ENCODE measurements at regions not wholly inside any gene's neighbourhood (a gene's known extent, or its start where the extent isn't known, plus 50 kb on each side); places are given as distances from the start of the nearest gene placed in this dataset.

DNA sequence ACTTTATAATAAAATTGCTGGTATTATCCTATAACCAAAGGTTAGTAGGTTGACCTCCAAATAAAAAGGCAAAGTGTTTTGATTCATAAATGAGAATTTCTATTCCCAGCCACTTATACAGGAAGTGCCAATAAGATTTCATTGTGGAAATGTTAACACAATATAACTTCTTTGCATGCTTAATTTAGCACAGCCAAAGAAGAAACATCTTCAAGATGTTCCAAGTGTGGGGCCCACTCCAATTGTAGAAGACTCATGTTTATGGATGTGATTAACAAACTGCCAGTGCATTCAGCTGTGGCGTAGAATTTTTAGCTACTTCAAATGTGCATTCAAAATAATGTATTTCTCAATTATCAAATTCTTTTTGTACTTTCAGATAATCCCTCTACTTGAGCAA, 402.3 kb downstream of the DEPDC1B start:
- Histone ChIP-seq H2BK20ac (ENCODE audit: low read depth, low read length) (no peak overlapping the region), H4K91ac (ENCODE audit: insufficient read depth, low read depth, low read length) (no peak overlapping the region), H2AK9ac (replicated peaks; ENCODE audit: low read depth, low read length, poor library complexity) (no peak overlapping the region), H4K5ac (ENCODE audit: low read depth, low read length) (no peak overlapping the region), H3K9ac (ENCODE audit: low read depth, low read length) (no peak overlapping the region), H3K4me2 (ENCODE audit: low read depth, low read length) (no peak overlapping the region), H3K27ac (ENCODE audit: insufficient read depth, low read length) (no peak overlapping the region), H3K14ac (replicated peaks; ENCODE audit: low read depth, low read length) (no peak overlapping the region), H3K9me1 (ENCODE audit: insufficient read depth, low read length) (no peaks in the 10 kb centered on the region), H3K4ac (ENCODE audit: low read depth, low read length) (no peak overlapping the region), H2BK15ac (ENCODE audit: low read depth, low read length) (no peak overlapping the region), H3K23ac (ENCODE audit: low read depth, low read length) (no peak overlapping the region), H2BK5ac (ENCODE audit: low read depth, low read length, poor library complexity, severe bottlenecking) (no peak overlapping the region), H3K27me3 (ENCODE audit: control insufficient read depth, insufficient read depth, low read length) (no peaks in the 10 kb centered on the region), H2AK5ac (ENCODE audit: low read depth, low read length) (no peak overlapping the region), H4K8ac (ENCODE audit: low read depth in 2 of 2, low read length in 2 of 2) (no peak overlapping the region), H4K20me1 (ENCODE audit: insufficient read depth, low read length) (no peaks in the 10 kb centered on the region), H3K36me3 (ENCODE audit: control insufficient read depth, insufficient read depth, low read length) (no peaks in the 10 kb centered on the region), H3K79me1 (ENCODE audit: low read depth in 1 of 2, low read length in 2 of 2) (no peaks in the 10 kb centered on the region), H3K9me3 (ENCODE audit: control insufficient read depth, insufficient read depth, low read length) (no peaks in the 10 kb centered on the region), H3K56ac (ENCODE audit: extremely low read depth, insufficient read depth, low read length) (no peak overlapping the region), H2AFZ (replicated peaks; ENCODE audit: low read length, poor library complexity) (no peak overlapping the region), H3K4me3 (ENCODE audit: insufficient read depth, low read depth, low read length) (no peak overlapping the region), H3K4me1 (ENCODE audit: control insufficient read depth, insufficient read depth, low read length) (no peaks in the 10 kb centered on the region), H3K18ac (ENCODE audit: low read depth, low read length) (no peak overlapping the region), H2BK120ac (ENCODE audit: low read depth, low read length) (no peak overlapping the region)
- CTCF ChIA-PET: no interaction called here
- DNase-seq: no peak
- intact Hi-C loops (cut with micrococcal nuclease) (loop anchor here (5.0 to 10.0 kb wide), 2 partner anchors 347 to 370 kb away; no protein-coding TSS in a partner anchor), in situ Hi-C loops (cut with MboI; ENCODE audit: low sequenced_read_pairs) (loop anchor here (25.0 kb wide), 1 partner anchor 485 kb away; no protein-coding TSS in a partner anchor), dilution Hi-C loops (cut with HindIII; ENCODE audit: low sequenced_read_pairs, unreplicated experiment) (no loop called here)
- WGBS, 2 experiments (ENCODE audit: extremely low coverage in 2 of 2, insufficient read length in 1 of 2): no CpG with 5 or more reads among the region's 1 CpG
- no TSS peak for BruUV-seq (replicated peaks)
- POLR2A ChIA-PET (ENCODE audit: unreplicated experiment): no interaction called here
- ATAC-seq (ENCODE audit: low read depth): no peak
- TF ChIP-seq MAZ (IDR thresholded peaks at IDR 0.05; ENCODE audit: borderline replicate concordance, low read depth, low read length) (no peak), NFE2L2 (IDR thresholded peaks at IDR 0.05; ENCODE audit: low read depth, low read length) (no peak), MAFK (IDR thresholded peaks at IDR 0.05; ENCODE audit: low read depth, low read length) (no peak), POLR2A (IDR thresholded peaks at IDR 0.05; ENCODE audit: low read depth, low read length) (no peak), SMC3 (IDR thresholded peaks at IDR 0.05; ENCODE audit: low read depth, low read length) (no peak), BHLHE40 (IDR thresholded peaks at IDR 0.05; ENCODE audit: low read depth, low read length) (no peak), RAD21 (IDR thresholded peaks at IDR 0.05; ENCODE audit: low read length) (no peak), MXI1 (IDR thresholded peaks at IDR 0.05; ENCODE audit: borderline replicate concordance, low read depth, low read length) (no peak)
- TF ChIP-seq, protein P1, sequence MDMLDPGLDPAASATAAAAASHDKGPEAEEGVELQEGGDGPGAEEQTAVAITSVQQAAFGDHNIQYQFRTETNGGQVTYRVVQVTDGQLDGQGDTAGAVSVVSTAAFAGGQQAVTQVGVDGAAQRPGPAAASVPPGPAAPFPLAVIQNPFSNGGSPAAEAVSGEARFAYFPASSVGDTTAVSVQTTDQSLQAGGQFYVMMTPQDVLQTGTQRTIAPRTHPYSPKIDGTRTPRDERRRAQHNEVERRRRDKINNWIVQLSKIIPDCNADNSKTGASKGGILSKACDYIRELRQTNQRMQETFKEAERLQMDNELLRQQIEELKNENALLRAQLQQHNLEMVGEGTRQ (IDR thresholded peaks at IDR 0.05; ENCODE audit: low read depth, low read length): no peak
